Kidney (tissue), 13 donors: ENCODE measurements at regions not wholly inside any gene's neighbourhood (a gene's known extent, or its start where the extent isn't known, plus 50 kb on each side); places are given as distances from the start of the nearest gene placed in this dataset.

Experiments
- DNase-seq, 5 donors: peaks; one replicate each; pipeline ENCODE4 v3.0.0-alpha.2; 2013 to 2020
- FAIRE-seq: peaks from 2 replicates; lab custom pipeline; 2012; peaks lifted over from hg19 to GRCh38; lab: Jason Lieb, UNC
- H3K27ac ChIP-seq, 2 donors: one replicate each; pipeline ENCODE4 v1.7.0; 2013; ENCODE audit warnings: low read depth in 2 of 2, low read length in 2 of 2, inconsistent platforms in 1 of 2
- H3K27me3 ChIP-seq: one replicate; pipeline ENCODE4 v1.7.1; 2013; ENCODE audit warnings: low read length, inconsistent platforms; ENCODE audit not compliant: control insufficient read depth, insufficient read depth
- H3K36me3 ChIP-seq, 3 donors: one replicate each; pipeline versions ENCODE4 v1.7.0 to v1.7.1; 2013; ENCODE audit warnings: low read length in 3 of 3, control low read depth in 1 of 3, inconsistent platforms in 1 of 3; ENCODE audit not compliant: insufficient read depth in 3 of 3, control insufficient read depth in 2 of 3
- H3K4me1 ChIP-seq, 3 donors: one replicate each; pipeline versions ENCODE4 v1.7.0 to v1.7.1; 2013; ENCODE audit warnings: low read length in 3 of 3, inconsistent platforms in 1 of 3, low read depth in 1 of 3; ENCODE audit not compliant: control insufficient read depth in 2 of 3, insufficient read depth in 2 of 3
- H3K4me3 ChIP-seq, 3 donors: one replicate each; pipeline versions ENCODE4 v1.7.0 to v1.8.1; 2013; ENCODE audit warnings: low read length in 3 of 3, control low read depth in 1 of 3, inconsistent platforms in 1 of 3
- H3K9ac ChIP-seq, 3 donors: one replicate each; pipeline versions ENCODE4 v1.7.0 to v1.7.1; 2013; ENCODE audit warnings: low read length in 3 of 3, control low read depth in 1 of 3, inconsistent platforms in 1 of 3
- H3K9me3 ChIP-seq, 3 donors: one replicate each; pipeline versions ENCODE4 v1.7.0 to v1.7.1; 2013; ENCODE audit warnings: low read length in 3 of 3, control low read depth in 1 of 3, inconsistent platforms in 1 of 3; ENCODE audit not compliant: control insufficient read depth in 2 of 3, insufficient read depth in 1 of 3
- CTCF ChIP-seq: IDR thresholded peaks from 3 replicates; pipeline ENCODE4 v1.5.1; 2012; ENCODE audit warnings: mild to moderate bottlenecking, moderate library complexity, borderline replicate concordance; ENCODE audit not compliant: insufficient read depth; ENCODE audit errors: extremely low read depth
- intact Hi-C: fragments of 100-400 bp; cut with DNase I; formaldehyde crosslinking; loops from one replicate; pipeline ENCODE4 v1.11.1; 2022
- donor health status: control.
- donor health status: control.
- donor health status: control.
- donor health status: control.
- donor health status: control.
- donor health status: DM: yes; HTN: yes; CAD: no.
- donor health status: Normal renal cell carcinoma (clear cell type).

- H3K9ac ChIP-seq = no peak overlapping the region
- intact Hi-C loops = no loop called here
- FAIRE-seq = no peak
Measured at GRCh38 chr15:39511916-39512260, 69.0 kb upstream of the THBS1 start.

GRCh38 chr15:39512643-39513042 lies 68.2 kb upstream of the THBS1 start:
- no peak for TF ChIP-seq CTCF

More at GRCh38 chr15:39511916-39512260, 69.0 kb upstream of the THBS1 start:
- Histone ChIP-seq H3K27me3 (no peaks in the 10 kb centered on the region), H3K4me3 (no peak overlapping the region), H3K27ac (no peak overlapping the region), H3K36me3 (no peaks in the 10 kb centered on the region), H3K9me3 (peaks cover 0 to 9% (median 0%) of the 10 kb centered on the region in 3 donors), H3K4me1 (no peaks in the 10 kb centered on the region)
- TF ChIP-seq CTCF = no peak
- DNase-seq = peak in 1 of 5 donors; percentile 40

GRCh38 chr15:39513936-39514335 lies 66.9 kb upstream of the THBS1 start:
- no peak for TF ChIP-seq CTCF
- intact Hi-C loops = no loop called here
- no peak overlapping the region for H3K27ac ChIP-seq
- no peaks in the 10 kb centered on the region for H3K4me1 ChIP-seq
- no peaks in the 10 kb centered on the region for H3K27me3 ChIP-seq
- peaks cover 0 to 9% (median 0%) of the 10 kb centered on the region in 3 donors for H3K9me3 ChIP-seq
- no peak overlapping the region for H3K4me3 ChIP-seq
- H3K9ac ChIP-seq = no peak overlapping the region
- DNase-seq (no peak), FAIRE-seq (no peak)
- H3K36me3 ChIP-seq = no peaks in the 10 kb centered on the region

More at GRCh38 chr15:39512643-39513042, 68.2 kb upstream of the THBS1 start:
- H3K4me3 ChIP-seq = no peak overlapping the region
- no peaks in the 10 kb centered on the region for H3K27me3 ChIP-seq
- H3K4me1 ChIP-seq = no peaks in the 10 kb centered on the region
- intact Hi-C loops = no loop called here
- H3K36me3 ChIP-seq = no peaks in the 10 kb centered on the region
- FAIRE-seq = no peak
- no peak overlapping the region for H3K9ac ChIP-seq
- peaks cover 0 to 9% (median 0%) of the 10 kb centered on the region in 3 donors for H3K9me3 ChIP-seq
- no peak for DNase-seq
- H3K27ac ChIP-seq = no peak overlapping the region

- Histone ChIP-seq H3K4me3 (no peak overlapping the region), H3K4me1 (no peaks in the 10 kb centered on the region), H3K36me3 (no peaks in the 10 kb centered on the region), H3K9ac (no peak overlapping the region), H3K27ac (no peak overlapping the region), H3K9me3 (peaks cover 0 to 9% (median 0%) of the 10 kb centered on the region in 3 donors), H3K27me3 (no peaks in the 10 kb centered on the region)
- TF ChIP-seq CTCF = no peak
- intact Hi-C loops = no loop called here
- DNase-seq = no peak
- FAIRE-seq = no peak
Measured at GRCh38 chr15:39514933-39515332, 65.9 kb upstream of the THBS1 start.
